Thyroid gland (tissue), 4 donors: ENCODE measurements at regions not wholly inside any gene's neighbourhood (a gene's known extent, or its start where the extent isn't known, plus 50 kb on each side); places are given as distances from the start of the nearest gene placed in this dataset.

Experiments used
- CTCF ChIP-seq, 6 experiments: fragments of 200-600 bp in 3 of 6; fragments of 450-650 bp in 3 of 6; sonication (generic) in 3 of 6; IDR thresholded peaks; one replicate each; pipeline ENCODE4 v1.5.1; 2016 to 2019; ENCODE audit warnings: antibody characterized with exemption in 6 of 6, mild to moderate bottlenecking in 2 of 6, inconsistent platforms in 1 of 6, moderate library complexity in 1 of 6
- POLR2A ChIP-seq, 2 donors: fragments of 450-650 bp; IDR thresholded peaks; one replicate each; pipeline ENCODE4 v1.6.1; 2017; ENCODE audit warnings: antibody characterized with exemption in 2 of 2, mild to moderate bottlenecking in 2 of 2, moderate library complexity in 1 of 2

GRCh38 chr6:155538708-155539390 is 83.2 kb upstream of the NOX3 start:
- no peak for TF ChIP-seq CTCF (IDR thresholded peaks at IDR 0.05)
- TF ChIP-seq POLR2A (IDR thresholded peaks at IDR 0.05), result no peak
